RWPE1 (cell line): ENCODE measurements at regions not wholly inside any gene's neighbourhood (a gene's known extent, or its start where the extent isn't known, plus 50 kb on each side); places are given as distances from the start of the nearest gene placed in this dataset.

Source experiments
- CTCF ChIA-PET: fragments of 350-600 bp; sonication (Branson Sonifier 250); formaldehyde crosslinking; extraction: SDS; loops from one replicate; lab custom pipeline; 2021; lab: Yijun Ruan, JAX
- POLR2A ChIA-PET: fragments of 400-600 bp; formaldehyde crosslinking; extraction: SDS; loops from one replicate; lab custom pipeline; 2020; ENCODE audit warnings: antibody characterized with exemption; ENCODE audit not compliant: low non-redundant PET; lab: Yijun Ruan, JAX
- DNase-seq: peaks from one replicate; pipeline ENCODE4 v3.0.0; 2012; ENCODE audit warnings: low spot score
- H3K27ac ChIP-seq: fragments of 450-650 bp; 2 replicates; pipeline ENCODE4 v1.5.1; 2017
- CTCF ChIP-seq: fragments of 450-650 bp; conservative IDR thresholded peaks from 2 replicates; pipeline ENCODE4 v1.5.1; 2017; ENCODE audit warnings: low read depth, mild to moderate bottlenecking

- CTCF ChIA-PET = no interaction called here
- no peak for TF ChIP-seq CTCF
These were observed 373.3 kb upstream of the GALNT5 start for GRCh38 chr2:156884216-156884615.

GRCh38 chr2:156890529-156891148 lies 366.9 kb upstream of the GALNT5 start:
- no peak for TF ChIP-seq CTCF
- POLR2A ChIA-PET = no interaction called here
- no peak overlapping the region for H3K27ac ChIP-seq
- no peak for DNase-seq
- CTCF ChIA-PET = no interaction called here

More at GRCh38 chr2:156884216-156884615, 373.3 kb upstream of the GALNT5 start:
- no peak overlapping the region for H3K27ac ChIP-seq
- no peak for DNase-seq
- POLR2A ChIA-PET = no interaction called here

- H3K27ac ChIP-seq = no peak overlapping the region
- ChIA-PET POLR2A (no interaction called here), CTCF (interaction anchor here (0.8 kb wide), 1 partner anchor 332 kb away, joined by 4 read pairs; no protein-coding TSS in a partner anchor)
- no peak for TF ChIP-seq CTCF
- DNase-seq = no peak
These were observed 365.9 kb upstream of the GALNT5 start for GRCh38 chr2:156891609-156892008.

GRCh38 chr2:156892467-156893281 lies 364.8 kb upstream of the GALNT5 start:
- POLR2A ChIA-PET = no interaction called here
- TF ChIP-seq CTCF = peak; percentile 73
- DNase-seq = peak; percentile 46
- CTCF ChIA-PET = interaction anchor here (0.7 to 1.0 kb wide), 3 partner anchors 40 to 333 kb away, joined by 3 to 4 read pairs (median 3); no protein-coding TSS in a partner anchor
- H3K27ac ChIP-seq = no peak overlapping the region

GRCh38 chr2:156896294-156896693 lies 361.2 kb upstream of the GALNT5 start:
- DNase-seq = no peak
- ChIA-PET CTCF (no interaction called here), POLR2A (no interaction called here)
- TF ChIP-seq CTCF = no peak
- no peak overlapping the region for H3K27ac ChIP-seq

GRCh38 chr2:156897548-156897947 lies 360.0 kb upstream of the GALNT5 start:
- no peak for DNase-seq
- ChIA-PET CTCF (no interaction called here), POLR2A (no interaction called here)
- H3K27ac ChIP-seq = no peak overlapping the region
- no peak for TF ChIP-seq CTCF
